ENCODE measurements at regions not wholly inside any gene's neighbourhood (a gene's known extent, or its start where the extent isn't known, plus 50 kb on each side); places are given as distances from the start of the nearest gene placed in this dataset.

- H3K27me3 ChIP-seq (ENCODE audit: control insufficient read depth, insufficient read depth, low read length, poor library complexity, severe bottlenecking) = no peaks in the 10 kb centered on the region
- H3K9me3 ChIP-seq (ENCODE audit: control insufficient read depth, low read length) = no peaks in the 10 kb centered on the region
- WGBS, 2 experiments = 85 to 87% methylated on average over 9 of the region's 9 CpGs
- H3K4me3 ChIP-seq (ENCODE audit: insufficient read depth, low read depth, low read length) = no peak overlapping the region
- H3K4me1 ChIP-seq (ENCODE audit: control insufficient read depth, insufficient read depth, low read length) = peaks cover 6% of the 10 kb centered on the region
- H3K27ac ChIP-seq (ENCODE audit: insufficient read depth, low read depth, low read length, poor library complexity, severe bottlenecking) = no peak overlapping the region
- H3K36me3 ChIP-seq (ENCODE audit: control insufficient read depth, insufficient read depth, low read length) = no peaks in the 10 kb centered on the region
Measured at GRCh38 chr20:47952023-47952564, 166.8 kb upstream of the SULF2 start.

- Histone ChIP-seq H3K27ac (ENCODE audit: insufficient read depth, low read depth, low read length, poor library complexity, severe bottlenecking) (no peak overlapping the region), H3K36me3 (ENCODE audit: control insufficient read depth, insufficient read depth, low read length) (no peaks in the 10 kb centered on the region), H3K4me3 (ENCODE audit: insufficient read depth, low read depth, low read length) (no peak overlapping the region), H3K4me1 (ENCODE audit: control insufficient read depth, insufficient read depth, low read length) (peaks cover 5% of the 10 kb centered on the region), H3K27me3 (ENCODE audit: control insufficient read depth, insufficient read depth, low read length, poor library complexity, severe bottlenecking) (no peaks in the 10 kb centered on the region), H3K9me3 (ENCODE audit: control insufficient read depth, low read length) (no peaks in the 10 kb centered on the region)
- 74 to 81% methylated on average over 4 of the region's 4 CpGs for WGBS, 2 experiments
Measured at GRCh38 chr20:47951521-47951971, 166.3 kb upstream of the SULF2 start.

- no peaks in the 10 kb centered on the region for H3K36me3 ChIP-seq (ENCODE audit: control insufficient read depth, insufficient read depth, low read length)
- H3K4me1 ChIP-seq (ENCODE audit: control insufficient read depth, insufficient read depth, low read length) = no peaks in the 10 kb centered on the region
- no peak overlapping the region for H3K4me3 ChIP-seq (ENCODE audit: insufficient read depth, low read depth, low read length)
- 96 to 97% methylated on average over 24 of the region's 24 CpGs for WGBS, 2 experiments
- no peaks in the 10 kb centered on the region for H3K9me3 ChIP-seq (ENCODE audit: control insufficient read depth, low read length)
- no peaks in the 10 kb centered on the region for H3K27me3 ChIP-seq (ENCODE audit: control insufficient read depth, insufficient read depth, low read length, poor library complexity, severe bottlenecking)
- no peak overlapping the region for H3K27ac ChIP-seq (ENCODE audit: insufficient read depth, low read depth, low read length, poor library complexity, severe bottlenecking)
Measured at GRCh38 chr20:47950913-47951283, 165.6 kb upstream of the SULF2 start.

GRCh38 chr20:47950124-47950912 lies 165.0 kb upstream of the SULF2 start:
- Histone ChIP-seq H3K4me3 (ENCODE audit: insufficient read depth, low read depth, low read length) (no peak overlapping the region), H3K27ac (ENCODE audit: insufficient read depth, low read depth, low read length, poor library complexity, severe bottlenecking) (no peak overlapping the region), H3K9me3 (ENCODE audit: control insufficient read depth, low read length) (no peaks in the 10 kb centered on the region), H3K27me3 (ENCODE audit: control insufficient read depth, insufficient read depth, low read length, poor library complexity, severe bottlenecking) (no peaks in the 10 kb centered on the region), H3K36me3 (ENCODE audit: control insufficient read depth, insufficient read depth, low read length) (no peaks in the 10 kb centered on the region), H3K4me1 (ENCODE audit: control insufficient read depth, insufficient read depth, low read length) (no peaks in the 10 kb centered on the region)
- 86 to 88% methylated on average over 10 to 11 of the region's 11 CpGs for WGBS, 2 experiments

- WGBS, 2 experiments = 88 to 90% methylated on average over 6 of the region's 6 CpGs
Measured at GRCh38 chr20:47949230-47949629, 163.9 kb upstream of the SULF2 start.

GRCh38 chr20:47944682-47945081 lies 159.4 kb upstream of the SULF2 start:
- no peaks in the 10 kb centered on the region for H3K9me3 ChIP-seq (ENCODE audit: control insufficient read depth, low read length)
- WGBS, 2 experiments = 90 to 94% methylated on average over 6 of the region's 6 CpGs
- no peak overlapping the region for H3K4me3 ChIP-seq (ENCODE audit: insufficient read depth, low read depth, low read length)
- no peaks in the 10 kb centered on the region for H3K4me1 ChIP-seq (ENCODE audit: control insufficient read depth, insufficient read depth, low read length)
- H3K27ac ChIP-seq (ENCODE audit: insufficient read depth, low read depth, low read length, poor library complexity, severe bottlenecking) = no peak overlapping the region
- H3K36me3 ChIP-seq (ENCODE audit: control insufficient read depth, insufficient read depth, low read length) = no peaks in the 10 kb centered on the region
- H3K27me3 ChIP-seq (ENCODE audit: control insufficient read depth, insufficient read depth, low read length, poor library complexity, severe bottlenecking) = no peaks in the 10 kb centered on the region

More at GRCh38 chr20:47949230-47949629, 163.9 kb upstream of the SULF2 start:
- Histone ChIP-seq H3K4me1 (ENCODE audit: control insufficient read depth, insufficient read depth, low read length) (no peaks in the 10 kb centered on the region), H3K4me3 (ENCODE audit: insufficient read depth, low read depth, low read length) (no peak overlapping the region), H3K27ac (ENCODE audit: insufficient read depth, low read depth, low read length, poor library complexity, severe bottlenecking) (no peak overlapping the region), H3K36me3 (ENCODE audit: control insufficient read depth, insufficient read depth, low read length) (no peaks in the 10 kb centered on the region), H3K27me3 (ENCODE audit: control insufficient read depth, insufficient read depth, low read length, poor library complexity, severe bottlenecking) (no peaks in the 10 kb centered on the region), H3K9me3 (ENCODE audit: control insufficient read depth, low read length) (no peaks in the 10 kb centered on the region)

- 97 to 98% methylated on average over 2 of the region's 2 CpGs for WGBS, 2 experiments
- Histone ChIP-seq H3K27ac (ENCODE audit: insufficient read depth, low read depth, low read length, poor library complexity, severe bottlenecking) (no peak overlapping the region), H3K4me3 (ENCODE audit: insufficient read depth, low read depth, low read length) (no peak overlapping the region), H3K9me3 (ENCODE audit: control insufficient read depth, low read length) (no peaks in the 10 kb centered on the region), H3K4me1 (ENCODE audit: control insufficient read depth, insufficient read depth, low read length) (no peaks in the 10 kb centered on the region), H3K27me3 (ENCODE audit: control insufficient read depth, insufficient read depth, low read length, poor library complexity, severe bottlenecking) (no peaks in the 10 kb centered on the region), H3K36me3 (ENCODE audit: control insufficient read depth, insufficient read depth, low read length) (no peaks in the 10 kb centered on the region)
Measured at GRCh38 chr20:47941869-47942268, 156.6 kb upstream of the SULF2 start.

- no peaks in the 10 kb centered on the region for H3K27me3 ChIP-seq (ENCODE audit: control insufficient read depth, insufficient read depth, low read length, poor library complexity, severe bottlenecking)
- H3K27ac ChIP-seq (ENCODE audit: insufficient read depth, low read depth, low read length, poor library complexity, severe bottlenecking) = no peak overlapping the region
- no peaks in the 10 kb centered on the region for H3K36me3 ChIP-seq (ENCODE audit: control insufficient read depth, insufficient read depth, low read length)
- H3K9me3 ChIP-seq (ENCODE audit: control insufficient read depth, low read length) = no peaks in the 10 kb centered on the region
- H3K4me1 ChIP-seq (ENCODE audit: control insufficient read depth, insufficient read depth, low read length) = no peaks in the 10 kb centered on the region
- no peak overlapping the region for H3K4me3 ChIP-seq (ENCODE audit: insufficient read depth, low read depth, low read length)
- WGBS, 2 experiments = 94 to 96% methylated on average over 7 to 8 of the region's 8 CpGs
Measured at GRCh38 chr20:47940101-47940813, 155.0 kb upstream of the SULF2 start.

GRCh38 chr20:47936612-47937011 lies 151.3 kb upstream of the SULF2 start:
- H3K27me3 ChIP-seq (ENCODE audit: control insufficient read depth, insufficient read depth, low read length, poor library complexity, severe bottlenecking) = no peaks in the 10 kb centered on the region

GRCh38 chr20:47934761-47935160 lies 149.5 kb upstream of the SULF2 start:
- 92 to 94% methylated on average over 5 of the region's 5 CpGs for WGBS, 2 experiments

More at GRCh38 chr20:47936612-47937011, 151.3 kb upstream of the SULF2 start:
- Histone ChIP-seq H3K4me1 (ENCODE audit: control insufficient read depth, insufficient read depth, low read length) (no peaks in the 10 kb centered on the region), H3K27ac (ENCODE audit: insufficient read depth, low read depth, low read length, poor library complexity, severe bottlenecking) (no peak overlapping the region), H3K9me3 (ENCODE audit: control insufficient read depth, low read length) (no peaks in the 10 kb centered on the region), H3K4me3 (ENCODE audit: insufficient read depth, low read depth, low read length) (no peak overlapping the region), H3K36me3 (ENCODE audit: control insufficient read depth, insufficient read depth, low read length) (no peaks in the 10 kb centered on the region)
- 81 to 82% methylated on average over 6 of the region's 6 CpGs for WGBS, 2 experiments

More at GRCh38 chr20:47934761-47935160, 149.5 kb upstream of the SULF2 start:
- Histone ChIP-seq H3K9me3 (ENCODE audit: control insufficient read depth, low read length) (no peaks in the 10 kb centered on the region), H3K4me1 (ENCODE audit: control insufficient read depth, insufficient read depth, low read length) (peaks cover under 1% of the 10 kb centered on the region), H3K27me3 (ENCODE audit: control insufficient read depth, insufficient read depth, low read length, poor library complexity, severe bottlenecking) (no peaks in the 10 kb centered on the region), H3K27ac (ENCODE audit: insufficient read depth, low read depth, low read length, poor library complexity, severe bottlenecking) (no peak overlapping the region), H3K4me3 (ENCODE audit: insufficient read depth, low read depth, low read length) (no peak overlapping the region), H3K36me3 (ENCODE audit: control insufficient read depth, insufficient read depth, low read length) (no peaks in the 10 kb centered on the region)
